ENCODE measurements at regions not wholly inside any gene's neighbourhood (a gene's known extent, or its start where the extent isn't known, plus 50 kb on each side); places are given as distances from the start of the nearest gene placed in this dataset.
A peak's percentile ranks its signal among the peaks of the same experiment; 100 is the strongest.

GRCh38 chr2:235230821-235231601 lies 262.8 kb upstream of the AGAP1 start:
- no peak overlapping the region for H3K27ac ChIP-seq
- no peak overlapping the region for H3K4me3 ChIP-seq
- ATAC-seq (replicated peaks in 6 of 8), result no peak
- in situ Hi-C loops (cut with MboI; ENCODE audit: low pct_unique_long_range_greater_than_20kb in 2 of 9, low sequenced_read_pairs in 9 of 9, unreplicated experiment in 9 of 9), result no loop called here
- WGBS, 10 experiments, result 21 to 100% (median 86%) methylated on average over 3 to 8 of the region's 8 CpGs
- peaks cover 3 to 12% of the 10 kb centered on the region in 2 donors for H3K4me1 ChIP-seq (replicated peaks in 1 of 2)

GRCh38 chr2:235232449-235233433 lies 261.1 kb upstream of the AGAP1 start:
- H3K4me1 ChIP-seq (replicated peaks in 1 of 2), result peaks cover 3 to 12% of the 10 kb centered on the region in 2 donors
- peak overlapping the region in 1 of 2 donors; percentile 10 for H3K27ac ChIP-seq
- in situ Hi-C loops (cut with MboI; ENCODE audit: low pct_unique_long_range_greater_than_20kb in 2 of 9, low sequenced_read_pairs in 9 of 9, unreplicated experiment in 9 of 9), result no loop called here
- H3K4me3 ChIP-seq, result no peak overlapping the region
- 60 to 93% (median 77%) methylated on average over 1 to 13 of the region's 20 CpGs; no CpG with 5 or more reads in 2 of the 10 experiments for WGBS, 10 experiments
- ATAC-seq (replicated peaks in 6 of 8), result peak in 5 of 8 experiments; percentile 23 to 74 (median 59)

- Histone ChIP-seq H3K4me3 (no peak overlapping the region), H3K27ac (no peak overlapping the region), H3K4me1 (replicated peaks in 1 of 2) (peaks cover 6 to 15% of the 10 kb centered on the region in 2 donors)
- in situ Hi-C loops (cut with MboI; ENCODE audit: low pct_unique_long_range_greater_than_20kb in 2 of 9, low sequenced_read_pairs in 9 of 9, unreplicated experiment in 9 of 9), result no loop called here
- ATAC-seq (replicated peaks in 6 of 8), result peak in 1 of 8 experiments; percentile 64
- WGBS, 10 experiments, result 11 to 100% (median 89%) methylated on average over 1 to 6 of the region's 6 CpGs
Measured at GRCh38 chr2:235234736-235235135, 259.1 kb upstream of the AGAP1 start.

GRCh38 chr2:235235977-235236767 lies 257.7 kb upstream of the AGAP1 start:
- no peak for ATAC-seq (replicated peaks in 6 of 8)
- in situ Hi-C loops (cut with MboI; ENCODE audit: low pct_unique_long_range_greater_than_20kb in 2 of 9, low sequenced_read_pairs in 9 of 9, unreplicated experiment in 9 of 9), result no loop called here
- 54 to 86% (median 73%) methylated on average over 1 to 6 of the region's 7 CpGs for WGBS, 10 experiments
- no peak overlapping the region for H3K4me3 ChIP-seq
- peaks cover 18 to 25% of the 10 kb centered on the region in 2 donors for H3K4me1 ChIP-seq (replicated peaks in 1 of 2)
- no peak overlapping the region for H3K27ac ChIP-seq

- 50 to 100% (median 70%) methylated on average over 1 to 3 of the region's 3 CpGs; no CpG with 5 or more reads in 6 of the 10 experiments for WGBS, 10 experiments
- Histone ChIP-seq H3K27ac (no peak overlapping the region), H3K4me3 (no peak overlapping the region), H3K4me1 (replicated peaks in 1 of 2) (peaks cover 15% of the 10 kb centered on the region in 2 donors)
- in situ Hi-C loops (cut with MboI; ENCODE audit: low pct_unique_long_range_greater_than_20kb in 2 of 9, low sequenced_read_pairs in 9 of 9, unreplicated experiment in 9 of 9), result no loop called here
- ATAC-seq (replicated peaks in 6 of 8), result peak in 2 of 8 experiments; percentile 23 to 68
Measured at GRCh38 chr2:235238537-235238936, 255.3 kb upstream of the AGAP1 start.

- WGBS, 10 experiments, result 40 to 100% (median 67%) methylated on average over 1 to 4 of the region's 5 CpGs; no CpG with 5 or more reads in 4 of the 10 experiments
- H3K4me1 ChIP-seq (replicated peaks in 1 of 2), result peaks cover 29% of the 10 kb centered on the region in 2 donors
- ATAC-seq (replicated peaks in 6 of 8), result peak in 4 of 8 experiments; percentile 33 to 49 (median 42)
- no peak overlapping the region for H3K27ac ChIP-seq
- no peak overlapping the region for H3K4me3 ChIP-seq
- in situ Hi-C loops (cut with MboI; ENCODE audit: low pct_unique_long_range_greater_than_20kb in 2 of 9, low sequenced_read_pairs in 9 of 9, unreplicated experiment in 9 of 9), result no loop called here
Measured at GRCh38 chr2:235240574-235240973, 253.3 kb upstream of the AGAP1 start.

GRCh38 chr2:235244255-235245220 lies 249.3 kb upstream of the AGAP1 start:
- Histone ChIP-seq H3K4me3 (no peak overlapping the region), H3K27ac (peak overlapping the region; percentile 10 to 62), H3K4me1 (replicated peaks in 1 of 2) (peaks cover 28 to 29% of the 10 kb centered on the region in 2 donors)
- WGBS, 10 experiments, result 0 to 88% (median 35%) methylated on average over 1 to 8 of the region's 8 CpGs; no CpG with 5 or more reads in 1 of the 10 experiments
- peak in 6 of 8 experiments; percentile 46 to 92 (median 88) for ATAC-seq (replicated peaks in 6 of 8)
- in situ Hi-C loops (cut with MboI; ENCODE audit: low pct_unique_long_range_greater_than_20kb in 2 of 9, low sequenced_read_pairs in 9 of 9, unreplicated experiment in 9 of 9), result no loop called here

- Histone ChIP-seq H3K4me3 (no peak overlapping the region), H3K4me1 (replicated peaks in 1 of 2) (peaks cover 15% of the 10 kb centered on the region in 2 donors), H3K27ac (no peak overlapping the region)
- 50 to 100% (median 85%) methylated on average over 1 of the region's 1 CpG for WGBS, 10 experiments
- in situ Hi-C loops (cut with MboI; ENCODE audit: low pct_unique_long_range_greater_than_20kb in 2 of 9, low sequenced_read_pairs in 9 of 9, unreplicated experiment in 9 of 9), result no loop called here
- ATAC-seq (replicated peaks in 6 of 8), result no peak
Measured at GRCh38 chr2:235247001-235247400, 246.8 kb upstream of the AGAP1 start.

- in situ Hi-C loops (cut with MboI; ENCODE audit: low pct_unique_long_range_greater_than_20kb in 2 of 9, low sequenced_read_pairs in 9 of 9, unreplicated experiment in 9 of 9), result no loop called here
- Histone ChIP-seq H3K4me1 (replicated peaks in 1 of 2) (no peaks in the 10 kb centered on the region), H3K27ac (no peak overlapping the region), H3K4me3 (no peak overlapping the region)
- peak in 2 of 8 experiments; percentile 17 to 77 for ATAC-seq (replicated peaks in 6 of 8)
- 0 to 90% (median 33%) methylated on average over 1 to 4 of the region's 5 CpGs; no CpG with 5 or more reads in 2 of the 10 experiments for WGBS, 10 experiments
Measured at GRCh38 chr2:235255693-235256092, 238.2 kb upstream of the AGAP1 start.

- in situ Hi-C loops (cut with MboI; ENCODE audit: low pct_unique_long_range_greater_than_20kb in 2 of 9, low sequenced_read_pairs in 9 of 9, unreplicated experiment in 9 of 9), result no loop called here
- Histone ChIP-seq H3K4me1 (replicated peaks in 1 of 2) (no peaks in the 10 kb centered on the region), H3K4me3 (no peak overlapping the region), H3K27ac (no peak overlapping the region)
- ATAC-seq (replicated peaks in 6 of 8), result no peak
- 80 to 100% (median 100%) methylated on average over 1 of the region's 1 CpG; no CpG with 5 or more reads in 7 of the 10 experiments for WGBS, 10 experiments
Measured at GRCh38 chr2:235257590-235257989, 236.3 kb upstream of the AGAP1 start.

- in situ Hi-C loops (cut with MboI; ENCODE audit: low pct_unique_long_range_greater_than_20kb in 2 of 9, low sequenced_read_pairs in 9 of 9, unreplicated experiment in 9 of 9), result no loop called here
- 60 to 90% (median 81%) methylated on average over 1 to 3 of the region's 4 CpGs; no CpG with 5 or more reads in 4 of the 10 experiments for WGBS, 10 experiments
- Histone ChIP-seq H3K4me1 (replicated peaks in 1 of 2) (peaks cover 2 to 12% of the 10 kb centered on the region in 2 donors), H3K27ac (no peak overlapping the region), H3K4me3 (no peak overlapping the region)
- no peak for ATAC-seq (replicated peaks in 6 of 8)
Measured at GRCh38 chr2:235262750-235263149, 231.1 kb upstream of the AGAP1 start.

All from motor neuron (in vitro differentiated cells).